GM18867 (cell line): ENCODE measurements at regions not wholly inside any gene's neighbourhood (a gene's known extent, or its start where the extent isn't known, plus 50 kb on each side); places are given as distances from the start of the nearest gene placed in this dataset.
"Not testable (repeated sequence)": the region's sequence is repeated elsewhere in the genome, so short reads cannot be mapped to it uniquely, and the experiment has no call there.

Experiments used
- ATAC-seq: cut with Tn5 transposase; IDR thresholded peaks from one replicate; pipeline ENCODE4 v1.9.1; 2021; ENCODE audit warnings: mild to moderate bottlenecking, moderate library complexity; ENCODE audit not compliant: unreplicated experiment

GRCh38 chr16:34099028-34099427 is 639.6 kb downstream of the TP53TG3F start:
- ATAC-seq: not testable (repeated sequence)
